ENCODE measurements at regions not wholly inside any gene's neighbourhood (a gene's known extent, or its start where the extent isn't known, plus 50 kb on each side); places are given as distances from the start of the nearest gene placed in this dataset.
A peak's percentile ranks its signal among the peaks of the same experiment; 100 is the strongest.

DNA sequence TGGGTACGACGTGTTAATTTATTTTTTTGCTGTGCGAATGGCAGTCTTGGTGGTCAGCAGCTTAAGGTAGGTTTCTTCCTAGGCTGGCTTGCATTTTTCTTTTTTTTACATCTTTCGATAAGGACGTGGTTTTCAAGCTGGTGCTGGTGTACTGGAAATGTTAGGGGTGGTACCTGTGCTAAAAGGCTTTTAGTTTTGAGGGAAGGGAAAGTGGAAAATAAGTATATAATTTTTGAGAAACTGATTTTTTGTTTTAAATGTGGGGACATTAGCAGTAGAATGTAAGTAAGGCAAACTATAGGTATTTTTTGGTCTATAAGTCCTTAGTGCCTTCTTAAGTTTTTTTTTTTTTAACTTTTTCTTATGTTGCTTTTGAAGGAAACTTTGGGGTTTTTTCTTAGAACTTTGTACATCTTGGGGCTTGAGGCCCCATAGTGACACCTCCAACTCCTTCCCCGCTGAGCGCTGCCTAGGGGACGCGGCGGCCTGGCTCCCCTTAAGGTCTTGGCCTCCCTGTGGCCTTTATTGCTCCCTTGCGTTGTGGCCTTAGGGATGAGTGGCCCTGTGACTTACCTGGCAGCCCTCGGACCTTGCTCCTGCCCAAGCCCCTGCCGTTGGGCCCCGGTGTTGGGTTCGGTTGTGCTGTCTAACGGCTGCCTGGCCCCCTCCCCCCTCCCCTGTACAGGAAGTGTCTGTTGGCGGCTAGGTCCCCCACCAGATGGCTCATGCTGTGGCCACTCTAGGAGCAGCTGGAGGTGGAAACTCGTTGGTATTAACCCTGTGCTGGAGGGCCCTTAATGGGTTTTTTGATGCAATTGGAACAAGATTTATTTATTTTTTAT lies 88.0 kb upstream of the RPRML start:
- no peaks in the 10 kb centered on the region for H3K27me3 ChIP-seq (ENCODE audit: insufficient read depth, low read length)
- WGBS (ENCODE audit: extremely low coverage, insufficient coverage, insufficient read length) = no CpG with 5 or more reads among the region's 18 CpGs
- H3K14ac ChIP-seq (ENCODE audit: low read length) = peak overlapping the region; percentile 93
- H2AK5ac ChIP-seq (ENCODE audit: low read length) = peak overlapping the region; percentile 31
- peaks cover 4% of the 10 kb centered on the region for H3K79me1 ChIP-seq (ENCODE audit: low read length)
- H3K18ac ChIP-seq (ENCODE audit: low read length) = peak overlapping the region; percentile 93
- no peak overlapping the region for H3K23ac ChIP-seq (ENCODE audit: low read length)
- peak; percentile 72 to 87 for DNase-seq
- H3K4ac ChIP-seq (ENCODE audit: low read depth, low read length) = peak overlapping the region; percentile 28
- peak overlapping the region; percentile 45 for H2BK120ac ChIP-seq (ENCODE audit: insufficient read depth, low read length, poor library complexity)
- H3K4me3 ChIP-seq (ENCODE audit: low read depth, low read length) = peak overlapping the region; percentile 90
- peak overlapping the region; percentile 79 for H3K9ac ChIP-seq (ENCODE audit: low read length)
- peak overlapping the region; percentile 78 for H2AFZ ChIP-seq (ENCODE audit: insufficient read depth, low read length, poor library complexity)
- H3K27ac ChIP-seq (ENCODE audit: low read depth, low read length) = peak overlapping the region; percentile 49
- peak overlapping the region; percentile 95 for H4K8ac ChIP-seq (ENCODE audit: low read depth, low read length)
- peak overlapping the region; percentile 89 for H4K91ac ChIP-seq (ENCODE audit: low read depth, low read length)
- H3K36me3 ChIP-seq (ENCODE audit: control insufficient read depth in 1 of 2, insufficient read depth in 2 of 2, low read length in 2 of 2) = peaks cover 0 to 1% of the 10 kb centered on the region in 2 experiments
- peaks cover 3% of the 10 kb centered on the region for H3K79me2 ChIP-seq (ENCODE audit: control insufficient read depth, insufficient read depth, low read length, poor library complexity)
- peak overlapping the region; percentile 86 for H2BK5ac ChIP-seq (ENCODE audit: low read depth, low read length, poor library complexity)
- H4K12ac ChIP-seq (ENCODE audit: low read depth, low read length) = peak overlapping the region; percentile 81
- H3K4me1 ChIP-seq (ENCODE audit: control insufficient read depth in 1 of 2, insufficient read depth in 2 of 2, low read length in 2 of 2) = peaks cover 0 to 3% of the 10 kb centered on the region in 2 experiments
- H3K4me2 ChIP-seq (ENCODE audit: low read length) = peak overlapping the region; percentile 58
- no peak overlapping the region for H2BK12ac ChIP-seq (ENCODE audit: low read length)
- no peaks in the 10 kb centered on the region for H3K9me3 ChIP-seq (ENCODE audit: insufficient read depth, low read depth, low read length)

DNA sequence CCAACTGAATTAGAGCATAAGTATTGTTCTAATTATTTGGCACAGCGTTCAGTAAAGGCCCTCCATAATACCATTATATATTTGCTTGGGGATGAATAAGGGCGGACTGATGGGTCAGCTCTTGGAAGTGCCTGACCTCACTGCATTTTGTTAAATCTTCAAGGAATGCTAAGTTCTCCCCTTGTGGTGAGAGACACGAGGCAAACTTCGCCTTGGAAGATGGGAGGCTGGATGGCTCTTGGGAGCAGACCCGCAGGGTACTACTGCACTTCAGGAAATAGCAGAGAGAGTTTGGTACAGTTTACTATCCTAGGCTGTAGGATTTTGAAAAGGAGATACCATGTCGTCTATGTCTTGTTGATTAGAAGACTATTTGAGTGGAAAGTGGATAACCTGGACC lies 87.0 kb upstream of the RPRML start:
- H3K4me1 ChIP-seq (ENCODE audit: control insufficient read depth in 1 of 2, insufficient read depth in 2 of 2, low read length in 2 of 2) = peaks cover 0 to 2% of the 10 kb centered on the region in 2 experiments
- H3K4ac ChIP-seq (ENCODE audit: low read depth, low read length) = no peak overlapping the region
- H3K36me3 ChIP-seq (ENCODE audit: control insufficient read depth in 1 of 2, insufficient read depth in 2 of 2, low read length in 2 of 2) = peaks cover 0 to 1% of the 10 kb centered on the region in 2 experiments
- no CpG with 5 or more reads among the region's 6 CpGs for WGBS (ENCODE audit: extremely low coverage, insufficient coverage, insufficient read length)
- H3K27ac ChIP-seq (ENCODE audit: low read depth, low read length) = no peak overlapping the region
- H2BK12ac ChIP-seq (ENCODE audit: low read length) = no peak overlapping the region
- H3K79me1 ChIP-seq (ENCODE audit: low read length) = peaks cover 4% of the 10 kb centered on the region
- H3K18ac ChIP-seq (ENCODE audit: low read length) = no peak overlapping the region
- H3K9me3 ChIP-seq (ENCODE audit: insufficient read depth, low read depth, low read length) = no peaks in the 10 kb centered on the region
- H3K4me2 ChIP-seq (ENCODE audit: low read length) = no peak overlapping the region
- no peaks in the 10 kb centered on the region for H3K27me3 ChIP-seq (ENCODE audit: insufficient read depth, low read length)
- H3K23ac ChIP-seq (ENCODE audit: low read length) = no peak overlapping the region
- no peak overlapping the region for H3K14ac ChIP-seq (ENCODE audit: low read length)
- H2AFZ ChIP-seq (ENCODE audit: insufficient read depth, low read length, poor library complexity) = no peak overlapping the region
- no peak overlapping the region for H3K4me3 ChIP-seq (ENCODE audit: low read depth, low read length)
- no peak overlapping the region for H4K12ac ChIP-seq (ENCODE audit: low read depth, low read length)
- H3K79me2 ChIP-seq (ENCODE audit: control insufficient read depth, insufficient read depth, low read length, poor library complexity) = peaks cover 3% of the 10 kb centered on the region
- no peak overlapping the region for H2BK5ac ChIP-seq (ENCODE audit: low read depth, low read length, poor library complexity)
- H2AK5ac ChIP-seq (ENCODE audit: low read length) = no peak overlapping the region
- no peak overlapping the region for H4K8ac ChIP-seq (ENCODE audit: low read depth, low read length)
- DNase-seq = no peak
- H3K9ac ChIP-seq (ENCODE audit: low read length) = no peak overlapping the region
- no peak overlapping the region for H2BK120ac ChIP-seq (ENCODE audit: insufficient read depth, low read length, poor library complexity)
- H4K91ac ChIP-seq (ENCODE audit: low read depth, low read length) = no peak overlapping the region

DNA sequence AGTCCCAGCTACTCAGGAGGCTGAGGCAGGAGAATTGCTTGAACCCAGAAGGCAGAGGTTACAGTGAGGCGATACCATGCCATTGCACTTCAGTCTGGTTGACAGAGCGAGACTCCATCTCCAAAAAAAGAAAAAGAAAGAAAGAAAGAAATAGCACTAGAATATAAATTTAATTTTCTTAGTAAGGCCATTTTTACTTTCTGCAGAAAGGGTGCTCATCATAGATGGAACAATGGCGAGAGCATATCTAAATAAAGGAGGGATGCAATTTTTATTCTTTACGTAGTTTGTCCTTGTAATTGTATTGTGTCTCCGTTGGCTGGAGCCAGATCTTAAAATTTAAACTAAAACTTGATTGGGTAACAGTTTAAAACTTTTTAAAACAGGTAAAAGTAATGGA lies 85.6 kb upstream of the RPRML start:
- H3K18ac ChIP-seq (ENCODE audit: low read length) = no peak overlapping the region

DNA sequence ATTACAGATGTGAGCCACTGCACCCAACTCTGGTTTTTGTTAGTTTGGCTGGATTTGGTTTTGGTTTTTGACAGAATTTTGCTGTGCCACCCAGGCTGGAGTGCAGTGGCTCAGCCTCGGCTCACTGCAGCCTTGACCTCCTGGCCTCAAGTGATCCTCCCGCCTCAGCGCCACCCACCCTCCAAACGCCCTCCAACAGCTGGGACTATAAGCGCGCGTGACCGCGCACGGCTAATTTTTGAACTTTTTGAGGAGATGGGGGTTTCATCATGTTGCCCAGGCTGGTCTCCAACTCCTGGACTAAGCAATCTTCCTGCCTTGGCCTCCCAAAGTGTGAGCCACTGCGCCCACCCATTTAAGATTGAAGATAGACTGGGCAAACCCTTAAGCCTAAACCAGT lies 84.4 kb upstream of the RPRML start:
- Histone ChIP-seq H3K14ac (ENCODE audit: low read length) (no peak overlapping the region), H3K79me1 (ENCODE audit: low read length) (peaks cover 4% of the 10 kb centered on the region), H2BK5ac (ENCODE audit: low read depth, low read length, poor library complexity) (no peak overlapping the region), H3K23ac (ENCODE audit: low read length) (no peak overlapping the region), H3K9me3 (ENCODE audit: insufficient read depth, low read depth, low read length) (no peaks in the 10 kb centered on the region), H3K79me2 (ENCODE audit: control insufficient read depth, insufficient read depth, low read length, poor library complexity) (peaks cover 3% of the 10 kb centered on the region), H3K9ac (ENCODE audit: low read length) (no peak overlapping the region), H3K4me2 (ENCODE audit: low read length) (no peak overlapping the region), H2AFZ (ENCODE audit: insufficient read depth, low read length, poor library complexity) (no peak overlapping the region), H3K4me1 (ENCODE audit: control insufficient read depth in 1 of 2, insufficient read depth in 2 of 2, low read length in 2 of 2) (peaks cover 0 to 2% of the 10 kb centered on the region in 2 experiments), H3K27ac (ENCODE audit: low read depth, low read length) (no peak overlapping the region), H3K27me3 (ENCODE audit: insufficient read depth, low read length) (no peaks in the 10 kb centered on the region), H3K18ac (ENCODE audit: low read length) (no peak overlapping the region), H3K36me3 (ENCODE audit: control insufficient read depth in 1 of 2, insufficient read depth in 2 of 2, low read length in 2 of 2) (peaks cover 0 to 3% of the 10 kb centered on the region in 2 experiments), H2AK5ac (ENCODE audit: low read length) (no peak overlapping the region), H3K4me3 (ENCODE audit: low read depth, low read length) (no peak overlapping the region), H3K4ac (ENCODE audit: low read depth, low read length) (no peak overlapping the region), H4K91ac (ENCODE audit: low read depth, low read length) (no peak overlapping the region), H2BK120ac (ENCODE audit: insufficient read depth, low read length, poor library complexity) (no peak overlapping the region), H4K12ac (ENCODE audit: low read depth, low read length) (no peak overlapping the region), H4K8ac (ENCODE audit: low read depth, low read length) (no peak overlapping the region), H2BK12ac (ENCODE audit: low read length) (no peak overlapping the region)
- DNase-seq = no peak
- no CpG with 5 or more reads among the region's 11 CpGs for WGBS (ENCODE audit: extremely low coverage, insufficient coverage, insufficient read length)

More for the DNA sequence above, 85.6 kb upstream of the RPRML start:
- no peak overlapping the region for H2AK5ac ChIP-seq (ENCODE audit: low read length)
- no peak overlapping the region for H3K4ac ChIP-seq (ENCODE audit: low read depth, low read length)
- H4K12ac ChIP-seq (ENCODE audit: low read depth, low read length) = no peak overlapping the region
- no peaks in the 10 kb centered on the region for H3K9me3 ChIP-seq (ENCODE audit: insufficient read depth, low read depth, low read length)
- H2BK12ac ChIP-seq (ENCODE audit: low read length) = no peak overlapping the region
- WGBS (ENCODE audit: extremely low coverage, insufficient coverage, insufficient read length) = no CpG with 5 or more reads among the region's 5 CpGs
- peaks cover 0 to 2% of the 10 kb centered on the region in 2 experiments for H3K4me1 ChIP-seq (ENCODE audit: control insufficient read depth in 1 of 2, insufficient read depth in 2 of 2, low read length in 2 of 2)
- no peak for DNase-seq
- H3K4me3 ChIP-seq (ENCODE audit: low read depth, low read length) = no peak overlapping the region
- no peak overlapping the region for H3K23ac ChIP-seq (ENCODE audit: low read length)
- H3K27me3 ChIP-seq (ENCODE audit: insufficient read depth, low read length) = no peaks in the 10 kb centered on the region
- no peak overlapping the region for H3K14ac ChIP-seq (ENCODE audit: low read length)
- peaks cover 4% of the 10 kb centered on the region for H3K79me1 ChIP-seq (ENCODE audit: low read length)
- no peak overlapping the region for H3K4me2 ChIP-seq (ENCODE audit: low read length)
- no peak overlapping the region for H2AFZ ChIP-seq (ENCODE audit: insufficient read depth, low read length, poor library complexity)
- peaks cover 3% of the 10 kb centered on the region for H3K79me2 ChIP-seq (ENCODE audit: control insufficient read depth, insufficient read depth, low read length, poor library complexity)
- no peak overlapping the region for H4K8ac ChIP-seq (ENCODE audit: low read depth, low read length)
- no peak overlapping the region for H4K91ac ChIP-seq (ENCODE audit: low read depth, low read length)
- no peak overlapping the region for H2BK120ac ChIP-seq (ENCODE audit: insufficient read depth, low read length, poor library complexity)
- no peak overlapping the region for H3K27ac ChIP-seq (ENCODE audit: low read depth, low read length)
- H3K9ac ChIP-seq (ENCODE audit: low read length) = no peak overlapping the region
- H2BK5ac ChIP-seq (ENCODE audit: low read depth, low read length, poor library complexity) = no peak overlapping the region
- H3K36me3 ChIP-seq (ENCODE audit: control insufficient read depth in 1 of 2, insufficient read depth in 2 of 2, low read length in 2 of 2) = peaks cover 0 to 3% of the 10 kb centered on the region in 2 experiments
